ENCODE measurements at regions not wholly inside any gene's neighbourhood (a gene's known extent, or its start where the extent isn't known, plus 50 kb on each side); places are given as distances from the start of the nearest gene placed in this dataset.
A peak's percentile ranks its signal among the peaks of the same experiment; 100 is the strongest.

- peak overlapping the region; percentile 28; the same call in 1 of the 2 replicates for H3K4me3 ChIP-seq
- peaks cover 16% of the 10 kb centered on the region for H3K4me1 ChIP-seq
- H4K20me1 ChIP-seq: no peaks in the 10 kb centered on the region
- H3K4me2 ChIP-seq: peak overlapping the region; percentile 70
- H3K27me3 ChIP-seq: no peaks in the 10 kb centered on the region
- peak overlapping the region; percentile 45; the same call in 1 of the 2 replicates for H3K27ac ChIP-seq
- no peak overlapping the region for H3K9ac ChIP-seq
- no peaks in the 10 kb centered on the region for H3K36me3 ChIP-seq
- no peak for TF ChIP-seq Cebpa-rat (IDR thresholded peaks at IDR 0.05)
- peaks cover 18% of the 10 kb centered on the region for H3K9me3 ChIP-seq
Measured at GRCh38 chr17:13699261-13699660, 97.5 kb upstream of the HS3ST3A1 start.

GRCh38 chr17:13702266-13702665, 100.5 kb upstream of the HS3ST3A1 start:
- H3K4me1 ChIP-seq: peaks cover 16% of the 10 kb centered on the region
- no peak overlapping the region for H3K9ac ChIP-seq
- no peaks in the 10 kb centered on the region for H4K20me1 ChIP-seq
- H3K9me3 ChIP-seq: peaks cover 8% of the 10 kb centered on the region
- TF ChIP-seq Cebpa-rat (IDR thresholded peaks at IDR 0.05): no peak
- H3K36me3 ChIP-seq: no peaks in the 10 kb centered on the region
- H3K4me2 ChIP-seq: no peak overlapping the region
- no peak overlapping the region for H3K4me3 ChIP-seq
- no peak overlapping the region for H3K27ac ChIP-seq
- no peaks in the 10 kb centered on the region for H3K27me3 ChIP-seq

GRCh38 chr17:13704333-13704732, 102.6 kb upstream of the HS3ST3A1 start:
- TF ChIP-seq Cebpa-rat (IDR thresholded peaks at IDR 0.05): no peak
- no peak overlapping the region for H3K9ac ChIP-seq
- H3K4me2 ChIP-seq: no peak overlapping the region
- no peaks in the 10 kb centered on the region for H3K9me3 ChIP-seq
- no peak overlapping the region for H3K4me3 ChIP-seq
- no peak overlapping the region for H3K27ac ChIP-seq
- H3K4me1 ChIP-seq: peaks cover 4% of the 10 kb centered on the region
- H3K36me3 ChIP-seq: no peaks in the 10 kb centered on the region
- no peaks in the 10 kb centered on the region for H3K27me3 ChIP-seq
- H4K20me1 ChIP-seq: no peaks in the 10 kb centered on the region

- Histone ChIP-seq H4K20me1 (no peaks in the 10 kb centered on the region), H3K4me2 (no peak overlapping the region), H3K27me3 (no peaks in the 10 kb centered on the region), H3K4me3 (no peak overlapping the region), H3K9ac (no peak overlapping the region), H3K27ac (no peak overlapping the region), H3K4me1 (no peaks in the 10 kb centered on the region), H3K9me3 (no peaks in the 10 kb centered on the region), H3K36me3 (no peaks in the 10 kb centered on the region)
- TF ChIP-seq Cebpa-rat (IDR thresholded peaks at IDR 0.05): no peak
Measured at GRCh38 chr17:13705221-13705620, 103.5 kb upstream of the HS3ST3A1 start.

GRCh38 chr17:13721705-13722104, 120.0 kb upstream of the HS3ST3A1 start:
- Histone ChIP-seq H4K20me1 (no peaks in the 10 kb centered on the region), H3K4me1 (no peaks in the 10 kb centered on the region), H3K27ac (no peak overlapping the region), H3K4me2 (no peak overlapping the region), H3K9ac (no peak overlapping the region), H3K27me3 (no peaks in the 10 kb centered on the region), H3K9me3 (no peaks in the 10 kb centered on the region), H3K4me3 (no peak overlapping the region), H3K36me3 (no peaks in the 10 kb centered on the region)
- TF ChIP-seq Cebpa-rat (IDR thresholded peaks at IDR 0.05): no peak

GRCh38 chr17:13725288-13725990, 123.7 kb upstream of the HS3ST3A1 start:
- H3K4me2 ChIP-seq: no peak overlapping the region
- H3K9ac ChIP-seq: no peak overlapping the region
- H3K27me3 ChIP-seq: no peaks in the 10 kb centered on the region
- no peaks in the 10 kb centered on the region for H4K20me1 ChIP-seq
- no peak overlapping the region for H3K27ac ChIP-seq
- H3K36me3 ChIP-seq: no peaks in the 10 kb centered on the region
- TF ChIP-seq Cebpa-rat (IDR thresholded peaks at IDR 0.05): no peak
- no peaks in the 10 kb centered on the region for H3K9me3 ChIP-seq
- no peaks in the 10 kb centered on the region for H3K4me1 ChIP-seq
- no peak overlapping the region for H3K4me3 ChIP-seq

- no peak overlapping the region for H3K9ac ChIP-seq
- no peaks in the 10 kb centered on the region for H3K27me3 ChIP-seq
- peaks cover 6% of the 10 kb centered on the region; the same call in 1 of the 2 replicates for H3K9me3 ChIP-seq
- no peaks in the 10 kb centered on the region for H3K36me3 ChIP-seq
- TF ChIP-seq Cebpa-rat (IDR thresholded peaks at IDR 0.05): no peak
- no peak overlapping the region for H3K4me2 ChIP-seq
- no peaks in the 10 kb centered on the region for H4K20me1 ChIP-seq
- no peak overlapping the region for H3K4me3 ChIP-seq
- H3K27ac ChIP-seq: no peak overlapping the region
- no peaks in the 10 kb centered on the region for H3K4me1 ChIP-seq
Measured at GRCh38 chr17:13727441-13728171, 125.9 kb upstream of the HS3ST3A1 start.

GRCh38 chr17:13728781-13729180, 127.1 kb upstream of the HS3ST3A1 start:
- Histone ChIP-seq H3K27ac (no peak overlapping the region), H3K36me3 (no peaks in the 10 kb centered on the region), H3K9ac (no peak overlapping the region), H4K20me1 (no peaks in the 10 kb centered on the region), H3K4me2 (no peak overlapping the region), H3K27me3 (no peaks in the 10 kb centered on the region), H3K4me3 (no peak overlapping the region), H3K4me1 (no peaks in the 10 kb centered on the region), H3K9me3 (peaks cover 10% of the 10 kb centered on the region)
- TF ChIP-seq Cebpa-rat (IDR thresholded peaks at IDR 0.05): no peak

- Histone ChIP-seq H3K4me1 (no peaks in the 10 kb centered on the region), H3K27ac (no peak overlapping the region), H3K9ac (no peak overlapping the region), H3K4me3 (no peak overlapping the region), H4K20me1 (no peaks in the 10 kb centered on the region), H3K9me3 (peaks cover 11% of the 10 kb centered on the region), H3K36me3 (no peaks in the 10 kb centered on the region), H3K27me3 (no peaks in the 10 kb centered on the region), H3K4me2 (no peak overlapping the region)
- TF ChIP-seq Cebpa-rat (IDR thresholded peaks at IDR 0.05): no peak
Measured at GRCh38 chr17:13729466-13730134, 127.9 kb upstream of the HS3ST3A1 start.

GRCh38 chr17:13734880-13735279, 133.2 kb upstream of the HS3ST3A1 start:
- 0 out of 2 replicates have a peak, but pooled peaks cover 8% of the 10 kb centered on the region for H3K4me1 ChIP-seq
- H3K9ac ChIP-seq: no peak overlapping the region
- H4K20me1 ChIP-seq: no peaks in the 10 kb centered on the region
- H3K9me3 ChIP-seq: peaks cover 11% of the 10 kb centered on the region
- no peaks in the 10 kb centered on the region for H3K27me3 ChIP-seq
- H3K4me2 ChIP-seq: no peak overlapping the region
- H3K27ac ChIP-seq: no peak overlapping the region
- no peak overlapping the region for H3K4me3 ChIP-seq
- TF ChIP-seq Cebpa-rat (IDR thresholded peaks at IDR 0.05): no peak
- H3K36me3 ChIP-seq: no peaks in the 10 kb centered on the region

Measured in BLaER1 (cell line).